ENCODE measurements at regions not wholly inside any gene's neighbourhood (a gene's known extent, or its start where the extent isn't known, plus 50 kb on each side); places are given as distances from the start of the nearest gene placed in this dataset.
"Not testable (repeated sequence)": the region's sequence is repeated elsewhere in the genome, so short reads cannot be mapped to it uniquely, and the experiment has no call there.

DNA sequence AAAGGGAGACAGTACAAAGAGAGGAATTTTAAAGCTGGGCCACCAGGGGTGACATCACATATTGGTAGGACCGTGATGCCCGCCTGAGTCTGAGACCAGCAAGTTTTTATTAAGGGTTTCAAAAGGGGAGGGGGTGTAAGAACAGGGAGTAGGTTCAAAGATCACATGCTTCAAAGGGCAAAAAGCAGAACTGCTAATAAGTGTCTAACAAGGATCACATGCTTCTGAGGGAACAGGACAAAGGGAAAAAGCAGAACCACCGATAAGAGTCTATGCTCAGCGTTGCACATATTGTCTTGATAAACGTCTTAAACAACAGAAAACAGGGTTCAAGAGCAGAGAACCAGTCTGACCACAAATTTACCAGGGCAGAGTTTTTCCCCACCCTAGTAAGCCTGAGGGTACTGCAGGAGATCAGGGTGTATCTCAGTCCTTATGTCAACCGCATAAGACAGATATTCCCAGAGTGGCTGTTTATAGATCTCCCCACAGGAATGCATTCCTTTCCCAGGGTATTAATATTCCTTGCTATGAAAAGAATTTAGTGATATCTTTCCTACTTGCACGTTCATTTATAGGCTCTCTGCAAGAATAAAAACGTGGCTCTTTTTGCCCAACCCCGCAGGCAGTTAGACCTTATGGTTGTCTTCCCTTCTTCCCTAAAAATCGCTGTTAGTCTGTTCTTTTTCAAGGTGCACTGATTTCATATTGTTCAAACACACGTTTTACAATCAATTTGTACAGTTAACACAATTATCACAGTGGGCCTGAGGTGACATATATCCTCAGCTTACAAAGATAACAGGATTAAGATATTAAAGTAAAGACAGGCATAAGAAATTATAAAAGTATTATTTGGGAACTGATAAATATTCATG lies 136.5 kb upstream of the UXS1 start:
- TF ChIP-seq EP300 (conservative IDR thresholded peaks at IDR 0.05; ENCODE audit: poor library complexity, severe bottlenecking); RAD21 (conservative IDR thresholded peaks at IDR 0.05); MXI1 (conservative IDR thresholded peaks at IDR 0.05; ENCODE audit: poor library complexity, severe bottlenecking): not testable (repeated sequence)

Data from neural cell (in vitro differentiated cells).